Astrocyte (in vitro differentiated cells and primary cell): ENCODE measurements at regions not wholly inside any gene's neighbourhood (a gene's known extent, or its start where the extent isn't known, plus 50 kb on each side); places are given as distances from the start of the nearest gene placed in this dataset.

ENCODE experiments used
- DNase-seq: peaks from one replicate; pipeline ENCODE4 v3.0.0-alpha.2; 2010; ENCODE audit warnings: low read depth
- FAIRE-seq: peaks from 2 replicates; lab custom pipeline; 2011; peaks lifted over from hg19 to GRCh38; lab: Jason Lieb, UNC
- H2AFZ ChIP-seq: 2 replicates; pipeline ENCODE4 v1.6.0; 2012; ENCODE audit warnings: low read depth, low read length, inconsistent platforms
- H3K27ac ChIP-seq: 2 replicates; pipeline ENCODE4 v1.5.1; 2011; ENCODE audit warnings: low read depth, low read length, inconsistent platforms
- H3K27me3 ChIP-seq: 2 replicates; pipeline ENCODE4 v1.6.0; 2011; ENCODE audit warnings: low read length, inconsistent platforms; ENCODE audit not compliant: insufficient read depth
- H3K36me3 ChIP-seq: 2 replicates; pipeline ENCODE4 v1.5.1; 2011; ENCODE audit warnings: low read length, inconsistent platforms; ENCODE audit not compliant: insufficient read depth
- H3K4me1 ChIP-seq: 2 replicates; pipeline ENCODE4 v1.5.1; 2011; ENCODE audit warnings: low read length, inconsistent platforms; ENCODE audit not compliant: insufficient read depth
- H3K4me2 ChIP-seq: 2 replicates; pipeline ENCODE4 v1.6.0; 2012; ENCODE audit warnings: low read length, inconsistent platforms
- H3K4me3 ChIP-seq: 2 replicates; pipeline ENCODE4 v1.5.1; 2011; ENCODE audit warnings: low read depth, mild to moderate bottlenecking, low read length, inconsistent platforms; ENCODE audit not compliant: insufficient read depth
- H3K79me2 ChIP-seq: 2 replicates; pipeline ENCODE4 v1.6.0; 2012; ENCODE audit warnings: mild to moderate bottlenecking, low read length, inconsistent platforms; ENCODE audit not compliant: insufficient read depth
- H3K9ac ChIP-seq: 2 replicates; pipeline ENCODE4 v1.6.0; 2012; ENCODE audit warnings: mild to moderate bottlenecking, low read length, inconsistent platforms
- H3K9me3 ChIP-seq: 2 replicates; pipeline ENCODE4 v1.5.1; 2012; ENCODE audit warnings: low read depth, mild to moderate bottlenecking, low read length, inconsistent platforms; ENCODE audit not compliant: insufficient read depth
- H4K20me1 ChIP-seq: 2 replicates; pipeline ENCODE4 v1.6.0; 2012; ENCODE audit warnings: low read length, inconsistent platforms; ENCODE audit not compliant: insufficient read depth
- H3K27ac Mint-ChIP-seq: one replicate; pipeline ENCODE4 v1.8.0; 2021; ENCODE audit warnings: mild to moderate bottlenecking, mixed read lengths; ENCODE audit not compliant: unreplicated experiment
- H3K27me3 Mint-ChIP-seq: one replicate; pipeline ENCODE4 v1.8.0; 2021; ENCODE audit warnings: low read depth, mixed read lengths; ENCODE audit not compliant: unreplicated experiment
- H3K36me3 Mint-ChIP-seq: one replicate; pipeline ENCODE4 v1.8.0; 2021; ENCODE audit warnings: low read depth, mixed read lengths; ENCODE audit not compliant: unreplicated experiment
- H3K4me1 Mint-ChIP-seq: one replicate; pipeline ENCODE4 v1.8.0; 2021; ENCODE audit warnings: low read depth, mixed read lengths; ENCODE audit not compliant: unreplicated experiment
- H3K4me3 Mint-ChIP-seq: one replicate; pipeline ENCODE4 v1.8.0; 2021; ENCODE audit warnings: mild to moderate bottlenecking, moderate library complexity, mixed read lengths; ENCODE audit not compliant: unreplicated experiment
- H3K9me3 Mint-ChIP-seq: one replicate; pipeline ENCODE4 v1.8.0; 2021; ENCODE audit warnings: mild to moderate bottlenecking, mixed read lengths; ENCODE audit not compliant: unreplicated experiment
- EZH2 ChIP-seq: IDR thresholded peaks from 2 replicates; pipeline ENCODE4 v1.6.1; 2012; ENCODE audit warnings: mild to moderate bottlenecking, low read length, inconsistent platforms; ENCODE audit not compliant: insufficient read depth
- TF ChIP-seq, protein P1 (sequence below): IDR thresholded peaks from 2 replicates; pipeline ENCODE4 v1.5.1; 2011; ENCODE audit warnings: low read depth, mild to moderate bottlenecking, inconsistent platforms, low read length, moderate library complexity; ENCODE audit not compliant: insufficient read depth

DNA sequence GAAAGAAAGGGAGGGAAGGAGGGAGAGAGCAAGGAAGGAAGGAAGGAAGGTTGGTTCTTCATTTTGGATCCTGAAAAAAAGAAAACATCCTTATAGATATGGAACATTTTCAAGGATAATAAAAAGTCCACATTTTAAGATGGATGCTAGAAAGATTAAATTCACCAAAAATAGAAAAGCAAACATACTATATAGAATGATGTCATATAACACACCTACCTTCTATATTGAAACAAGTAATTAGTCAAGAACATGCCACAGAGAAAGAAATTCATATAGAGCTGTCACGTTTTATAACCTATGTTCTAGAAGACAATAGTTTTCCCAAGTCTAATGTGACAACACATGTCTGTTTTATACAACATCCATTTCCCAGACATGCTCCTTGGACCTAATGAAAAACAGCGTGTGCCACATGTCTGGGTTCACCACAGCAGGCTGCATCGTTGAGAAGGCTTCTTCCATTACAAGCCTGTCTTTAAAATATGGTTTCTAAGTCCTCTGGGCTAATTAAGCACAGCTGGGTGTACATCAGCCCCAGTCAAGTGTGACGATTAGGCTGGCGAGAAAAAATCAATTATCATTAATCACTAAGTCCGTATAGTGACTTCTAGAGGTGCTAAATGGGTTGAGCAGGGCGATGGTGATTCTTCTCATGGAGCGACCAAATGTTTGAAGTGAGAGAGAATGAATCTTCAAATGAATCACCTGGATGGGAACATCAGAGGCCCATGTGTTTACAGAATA is 301.8 kb downstream of the TLE1 start:
- H3K4me1 Mint-ChIP-seq: peaks cover 28% of the 10 kb centered on the region
- TF ChIP-seq, protein P1, sequence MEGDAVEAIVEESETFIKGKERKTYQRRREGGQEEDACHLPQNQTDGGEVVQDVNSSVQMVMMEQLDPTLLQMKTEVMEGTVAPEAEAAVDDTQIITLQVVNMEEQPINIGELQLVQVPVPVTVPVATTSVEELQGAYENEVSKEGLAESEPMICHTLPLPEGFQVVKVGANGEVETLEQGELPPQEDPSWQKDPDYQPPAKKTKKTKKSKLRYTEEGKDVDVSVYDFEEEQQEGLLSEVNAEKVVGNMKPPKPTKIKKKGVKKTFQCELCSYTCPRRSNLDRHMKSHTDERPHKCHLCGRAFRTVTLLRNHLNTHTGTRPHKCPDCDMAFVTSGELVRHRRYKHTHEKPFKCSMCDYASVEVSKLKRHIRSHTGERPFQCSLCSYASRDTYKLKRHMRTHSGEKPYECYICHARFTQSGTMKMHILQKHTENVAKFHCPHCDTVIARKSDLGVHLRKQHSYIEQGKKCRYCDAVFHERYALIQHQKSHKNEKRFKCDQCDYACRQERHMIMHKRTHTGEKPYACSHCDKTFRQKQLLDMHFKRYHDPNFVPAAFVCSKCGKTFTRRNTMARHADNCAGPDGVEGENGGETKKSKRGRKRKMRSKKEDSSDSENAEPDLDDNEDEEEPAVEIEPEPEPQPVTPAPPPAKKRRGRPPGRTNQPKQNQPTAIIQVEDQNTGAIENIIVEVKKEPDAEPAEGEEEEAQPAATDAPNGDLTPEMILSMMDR: no peak
- no peak for TF ChIP-seq EZH2

DNA sequence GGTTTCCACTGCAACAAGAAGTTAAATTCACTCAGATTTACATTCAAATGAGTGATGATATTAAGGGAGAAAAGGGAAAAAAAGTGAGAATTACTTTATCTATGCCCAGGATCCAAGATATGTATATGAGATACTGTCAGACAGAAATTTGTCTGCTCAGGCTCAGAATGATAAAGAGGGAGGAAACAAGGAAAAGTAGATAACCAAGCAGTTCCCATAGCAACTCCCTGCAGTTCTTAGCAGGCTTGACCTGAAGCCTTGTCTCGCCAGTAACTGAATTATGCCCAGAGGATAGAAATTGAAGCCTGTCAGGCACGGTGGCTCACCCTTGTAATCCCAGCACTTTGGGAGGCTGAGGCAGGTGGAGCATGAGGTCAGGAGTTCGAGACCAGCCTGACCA is 304.4 kb downstream of the TLE1 start:
- Histone ChIP-seq H3K27me3 (no peaks in the 10 kb centered on the region), H3K9ac (no peak overlapping the region), H3K79me2 (no peaks in the 10 kb centered on the region), H3K4me1 (peaks cover 20% of the 10 kb centered on the region), H3K4me3 (no peak overlapping the region), H3K4me2 (no peak overlapping the region), H3K9me3 (no peaks in the 10 kb centered on the region), H3K27ac (no peak overlapping the region), H2AFZ (no peak overlapping the region), H3K36me3 (no peaks in the 10 kb centered on the region), H4K20me1 (no peaks in the 10 kb centered on the region)
- Mint-ChIP-seq H3K27ac (no peak overlapping the region), H3K27me3 (no peaks in the 10 kb centered on the region), H3K4me1 (peaks cover 17% of the 10 kb centered on the region), H3K4me3 (no peak overlapping the region), H3K36me3 (no peaks in the 10 kb centered on the region), H3K9me3 (no peaks in the 10 kb centered on the region)
- TF ChIP-seq, protein P1: no peak
- no peak for TF ChIP-seq EZH2
- FAIRE-seq: no peak
- no peak for DNase-seq

More for the DNA sequence above, 301.8 kb downstream of the TLE1 start:
- H3K4me1 ChIP-seq: peaks cover 23% of the 10 kb centered on the region
- H3K36me3 ChIP-seq: no peaks in the 10 kb centered on the region
- no peaks in the 10 kb centered on the region for H3K27me3 Mint-ChIP-seq
- no peak overlapping the region for H3K4me3 Mint-ChIP-seq
- no peak overlapping the region for H3K9ac ChIP-seq
- no peaks in the 10 kb centered on the region for H4K20me1 ChIP-seq
- no peaks in the 10 kb centered on the region for H3K79me2 ChIP-seq
- H3K9me3 Mint-ChIP-seq: no peaks in the 10 kb centered on the region
- H3K9me3 ChIP-seq: no peaks in the 10 kb centered on the region
- no peaks in the 10 kb centered on the region for H3K36me3 Mint-ChIP-seq
- no peaks in the 10 kb centered on the region for H3K27me3 ChIP-seq
- H3K4me3 ChIP-seq: no peak overlapping the region
- FAIRE-seq: no peak
- no peak overlapping the region for H3K27ac ChIP-seq
- no peak overlapping the region for H3K27ac Mint-ChIP-seq
- no peak overlapping the region for H3K4me2 ChIP-seq
- no peak for DNase-seq
- H2AFZ ChIP-seq: no peak overlapping the region

DNA sequence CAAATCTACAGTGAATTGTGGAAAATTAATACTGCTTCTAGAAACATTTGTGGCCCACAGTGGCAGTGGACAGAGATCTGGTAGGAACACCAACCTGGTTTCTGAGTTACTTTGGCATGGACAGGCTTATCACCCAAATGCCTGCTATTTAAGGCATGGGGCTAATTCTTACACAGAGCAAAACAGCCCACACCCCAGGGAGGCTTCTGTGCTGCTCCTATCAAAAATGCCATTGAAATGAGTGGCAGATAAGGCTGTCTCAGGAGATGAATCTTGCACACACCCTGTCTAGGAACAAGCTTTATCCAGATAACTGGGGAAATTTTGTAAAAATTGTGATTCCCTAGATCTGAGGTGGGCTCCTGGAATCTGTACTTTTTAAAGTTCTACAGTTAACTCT is 307.1 kb downstream of the TLE1 start:
- Histone ChIP-seq H4K20me1 (no peaks in the 10 kb centered on the region), H3K4me1 (peaks cover 6% of the 10 kb centered on the region), H2AFZ (no peak overlapping the region), H3K27me3 (no peaks in the 10 kb centered on the region), H3K4me2 (no peak overlapping the region), H3K27ac (no peak overlapping the region), H3K79me2 (no peaks in the 10 kb centered on the region), H3K9me3 (no peaks in the 10 kb centered on the region), H3K36me3 (no peaks in the 10 kb centered on the region), H3K9ac (no peak overlapping the region), H3K4me3 (no peak overlapping the region)
- no peak for DNase-seq
- TF ChIP-seq EZH2: no peak
- TF ChIP-seq, protein P1: no peak
- no peak for FAIRE-seq
- no peak overlapping the region for H3K27ac Mint-ChIP-seq
- H3K27me3 Mint-ChIP-seq: no peaks in the 10 kb centered on the region
- peaks cover 8% of the 10 kb centered on the region for H3K9me3 Mint-ChIP-seq
- H3K4me1 Mint-ChIP-seq: peaks cover 12% of the 10 kb centered on the region
- H3K36me3 Mint-ChIP-seq: peaks cover 1% of the 10 kb centered on the region
- H3K4me3 Mint-ChIP-seq: no peak overlapping the region
